ENCODE measurements at regions not wholly inside any gene's neighbourhood (a gene's known extent, or its start where the extent isn't known, plus 50 kb on each side); places are given as distances from the start of the nearest gene placed in this dataset.

GRCh38 chr9:75798505-75798904 is 92.0 kb upstream of the PCSK5 start:
- no peaks in the 10 kb centered on the region for H3K27me3 ChIP-seq (ENCODE audit: control insufficient read depth in 1 of 2, insufficient read depth in 2 of 2, low read length in 2 of 2)
- CTCF ChIA-PET (ENCODE audit: low intra/inter-chr PET ratio, low total read pairs) = no interaction called here
- intact Hi-C loops (cut with micrococcal nuclease; ENCODE audit: unreplicated experiment) = no loop called here
- no peak overlapping the region for H3K27ac ChIP-seq (ENCODE audit: extremely low read length, insufficient read depth, low read length)
- no peaks in the 10 kb centered on the region for H4K20me1 ChIP-seq (ENCODE audit: insufficient read depth, low read length)
- H3K36me3 ChIP-seq (replicated peaks in 1 of 2; ENCODE audit: control insufficient read depth in 1 of 2, insufficient read depth in 2 of 2, low read length in 2 of 2) = no peaks in the 10 kb centered on the region
- H3K9me3 ChIP-seq (ENCODE audit: low read length) = peaks cover 2% of the 10 kb centered on the region; the same call in 1 of the 2 replicates
- BruUV-seq (replicated peaks) = no TSS peak
- TF ChIP-seq EHMT2 (IDR thresholded peaks at IDR 0.05; ENCODE audit: borderline replicate concordance, low read depth, low read length) = no peak
- no peak for TF ChIP-seq SMAD9 (CRISPR knock-in tag; IDR thresholded peaks at IDR 0.05)
- no peak for TF ChIP-seq HDAC2 (CRISPR knock-in tag; IDR thresholded peaks at IDR 0.05)
- TF ChIP-seq, protein P1, sequence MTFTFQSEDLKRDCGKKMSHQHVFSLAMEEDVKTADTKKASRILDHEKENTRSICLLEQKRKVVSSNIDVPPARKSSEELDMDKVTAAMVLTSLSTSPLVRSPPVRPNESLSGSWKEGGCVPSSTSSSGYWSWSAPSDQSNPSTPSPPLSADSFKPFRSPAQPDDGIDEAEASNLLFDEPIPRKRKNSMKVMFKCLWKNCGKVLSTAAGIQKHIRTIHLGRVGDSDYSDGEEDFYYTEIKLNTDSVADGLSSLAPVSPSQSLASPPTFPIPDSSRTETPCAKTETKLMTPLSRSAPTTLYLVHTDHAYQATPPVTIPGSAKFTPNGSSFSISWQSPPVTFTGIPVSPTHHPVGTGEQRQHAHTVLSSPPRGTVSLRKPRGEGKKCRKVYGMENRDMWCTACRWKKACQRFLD (CRISPR knock-in tag; IDR thresholded peaks at IDR 0.05; ENCODE audit: borderline replicate concordance) = no peak
- TF ChIP-seq TCF7L2 (IDR thresholded peaks at IDR 0.05; ENCODE audit: low read depth, low read length) = no peak
- TF ChIP-seq ZNF317 (CRISPR knock-in tag; IDR thresholded peaks at IDR 0.05) = no peak
- no peak for TF ChIP-seq ZNF180 (CRISPR knock-in tag; IDR thresholded peaks at IDR 0.05; ENCODE audit: borderline replicate concordance, low read depth)
- no peak for TF ChIP-seq PRDM15 (CRISPR knock-in tag; IDR thresholded peaks at IDR 0.05)
- TF ChIP-seq, protein P2, sequence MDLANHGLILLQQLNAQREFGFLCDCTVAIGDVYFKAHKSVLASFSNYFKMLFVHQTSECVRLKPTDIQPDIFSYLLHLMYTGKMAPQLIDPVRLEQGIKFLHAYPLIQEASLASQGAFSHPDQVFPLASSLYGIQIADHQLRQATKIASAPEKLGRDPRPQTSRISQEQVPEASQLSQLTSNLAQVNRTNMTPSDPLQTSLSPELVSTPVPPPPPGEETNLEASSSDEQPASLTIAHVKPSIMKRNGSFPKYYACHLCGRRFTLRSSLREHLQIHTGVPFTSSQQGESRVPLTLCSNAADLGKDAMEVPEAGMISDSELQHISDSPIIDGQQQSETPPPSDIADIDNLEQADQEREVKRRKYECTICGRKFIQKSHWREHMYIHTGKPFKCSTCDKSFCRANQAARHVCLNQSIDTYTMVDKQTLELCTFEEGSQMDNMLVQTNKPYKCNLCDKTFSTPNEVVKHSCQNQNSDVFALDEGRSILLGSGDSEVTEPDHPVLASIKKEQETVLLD (CRISPR knock-in tag; IDR thresholded peaks at IDR 0.05; ENCODE audit: low read depth) = no peak
- TF ChIP-seq ZNF274 (CRISPR knock-in tag; IDR thresholded peaks at IDR 0.05) = no peak
- TF ChIP-seq BRCA1 (CRISPR knock-in tag; IDR thresholded peaks at IDR 0.05) = no peak
- no peak for TF ChIP-seq ZNF564 (CRISPR knock-in tag; IDR thresholded peaks at IDR 0.05)
- no peak for TF ChIP-seq JARID2 (CRISPR knock-in tag; IDR thresholded peaks at IDR 0.05; ENCODE audit: insufficient replicate concordance)
- TF ChIP-seq, protein P3, sequence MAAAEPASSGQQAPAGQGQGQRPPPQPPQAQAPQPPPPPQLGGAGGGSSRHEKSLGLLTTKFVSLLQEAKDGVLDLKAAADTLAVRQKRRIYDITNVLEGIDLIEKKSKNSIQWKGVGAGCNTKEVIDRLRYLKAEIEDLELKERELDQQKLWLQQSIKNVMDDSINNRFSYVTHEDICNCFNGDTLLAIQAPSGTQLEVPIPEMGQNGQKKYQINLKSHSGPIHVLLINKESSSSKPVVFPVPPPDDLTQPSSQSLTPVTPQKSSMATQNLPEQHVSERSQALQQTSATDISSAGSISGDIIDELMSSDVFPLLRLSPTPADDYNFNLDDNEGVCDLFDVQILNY (CRISPR knock-in tag; conservative IDR thresholded peaks at IDR 0.05) = no peak
- TF ChIP-seq ATRX (CRISPR knock-in tag; IDR thresholded peaks at IDR 0.05; ENCODE audit: borderline replicate concordance) = no peak
- TF ChIP-seq ARID2 (CRISPR knock-in tag; IDR thresholded peaks at IDR 0.05; ENCODE audit: borderline replicate concordance) = no peak
- TF ChIP-seq HNRNPK (IDR thresholded peaks at IDR 0.05; ENCODE audit: low read depth, low read length, poor library complexity, severe bottlenecking) = no peak
- no peak for TF ChIP-seq YY1 (IDR thresholded peaks at IDR 0.05; ENCODE audit: insufficient read depth, insufficient replicate concordance, low read depth, low read length)
- H3K79me2 ChIP-seq (ENCODE audit: insufficient read depth, low read length) = no peaks in the 10 kb centered on the region
- no peaks in the 10 kb centered on the region for H3K4me1 ChIP-seq (ENCODE audit: insufficient read depth, low read length)
- H3K4me2 ChIP-seq (ENCODE audit: low read depth, low read length) = no peak overlapping the region
- in situ Hi-C loops (cut with HindIII; ENCODE audit: extremely low pct_ligation_motif_present, low pct_unique_long_range_greater_than_20kb) = no loop called here
- no peak overlapping the region for H2AFZ ChIP-seq (ENCODE audit: low read length)
- no peak for DNase-seq (ENCODE audit: low spot score)
- no peak overlapping the region for H3K9ac ChIP-seq (ENCODE audit: insufficient read depth, low read depth, low read length)
- no peak for ATAC-seq
- 0% methylated on average over 1 of the region's 1 CpG for WGBS (ENCODE audit: low lambda C conversion rate)
- no peak overlapping the region for H3K4me3 ChIP-seq (replicated peaks in 1 of 3; ENCODE audit: insufficient read depth in 1 of 3, low read depth in 2 of 3, low read length in 3 of 3)
- FAIRE-seq = no peak
- POLR2A ChIA-PET = no interaction called here
